Adrenal gland (tissue), 5 donors: ENCODE measurements at regions not wholly inside any gene's neighbourhood (a gene's known extent, or its start where the extent isn't known, plus 50 kb on each side); places are given as distances from the start of the nearest gene placed in this dataset.

Experiments
- POLR2A ChIP-seq, 2 donors: fragments of 450-650 bp; IDR thresholded peaks; one replicate each; pipeline ENCODE4 v1.6.1; 2017; ENCODE audit warnings: antibody characterized with exemption in 2 of 2, mild to moderate bottlenecking in 2 of 2, moderate library complexity in 1 of 2
- TF ChIP-seq, protein P1 (sequence below), 6 experiments: fragments of 450-650 bp in 4 of 6; fragments of 200-600 bp in 2 of 6; sonication (generic) in 1 of 6; IDR thresholded peaks; 1 replicate in 5 of 6; 2 replicates in 1 of 6; pipeline versions ENCODE4 v1.5.1 to v1.8.0; 2016 to 2021; ENCODE audit warnings: antibody characterized with exemption in 6 of 6, mild to moderate bottlenecking in 2 of 6, moderate library complexity in 1 of 6
- donor health status: DM: no; HTN: no; CAD: no.

DNA sequence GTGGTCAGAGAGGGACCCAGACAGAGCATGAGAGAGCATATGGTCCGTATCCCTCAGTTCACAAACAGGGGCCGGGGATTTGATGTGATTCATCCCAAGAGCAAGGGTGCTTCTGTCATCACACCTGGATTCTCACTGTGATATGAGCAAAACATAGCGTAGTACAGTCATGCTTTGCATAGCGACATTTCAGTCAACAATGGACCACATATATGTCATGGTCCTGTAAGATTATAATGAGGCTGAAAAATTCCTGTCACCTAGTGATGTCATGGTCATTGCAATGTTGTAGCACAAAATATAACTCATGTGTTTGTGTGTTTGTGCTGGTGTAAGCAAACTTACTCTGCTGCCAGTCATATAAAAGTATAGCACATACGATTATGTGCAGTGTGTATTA is 207.4 kb upstream of the CDH13 start:
- no peak for TF ChIP-seq POLR2A (IDR thresholded peaks at IDR 0.05)
- TF ChIP-seq, protein P1, sequence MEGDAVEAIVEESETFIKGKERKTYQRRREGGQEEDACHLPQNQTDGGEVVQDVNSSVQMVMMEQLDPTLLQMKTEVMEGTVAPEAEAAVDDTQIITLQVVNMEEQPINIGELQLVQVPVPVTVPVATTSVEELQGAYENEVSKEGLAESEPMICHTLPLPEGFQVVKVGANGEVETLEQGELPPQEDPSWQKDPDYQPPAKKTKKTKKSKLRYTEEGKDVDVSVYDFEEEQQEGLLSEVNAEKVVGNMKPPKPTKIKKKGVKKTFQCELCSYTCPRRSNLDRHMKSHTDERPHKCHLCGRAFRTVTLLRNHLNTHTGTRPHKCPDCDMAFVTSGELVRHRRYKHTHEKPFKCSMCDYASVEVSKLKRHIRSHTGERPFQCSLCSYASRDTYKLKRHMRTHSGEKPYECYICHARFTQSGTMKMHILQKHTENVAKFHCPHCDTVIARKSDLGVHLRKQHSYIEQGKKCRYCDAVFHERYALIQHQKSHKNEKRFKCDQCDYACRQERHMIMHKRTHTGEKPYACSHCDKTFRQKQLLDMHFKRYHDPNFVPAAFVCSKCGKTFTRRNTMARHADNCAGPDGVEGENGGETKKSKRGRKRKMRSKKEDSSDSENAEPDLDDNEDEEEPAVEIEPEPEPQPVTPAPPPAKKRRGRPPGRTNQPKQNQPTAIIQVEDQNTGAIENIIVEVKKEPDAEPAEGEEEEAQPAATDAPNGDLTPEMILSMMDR (IDR thresholded peaks at IDR 0.05) = no peak
